HG03039 (cell line): ENCODE measurements at regions not wholly inside any gene's neighbourhood (a gene's known extent, or its start where the extent isn't known, plus 50 kb on each side); places are given as distances from the start of the nearest gene placed in this dataset.

Experiments used
- ATAC-seq: cut with Tn5 transposase; IDR thresholded peaks from one replicate; pipeline ENCODE4 v1.9.1; 2021; ENCODE audit warnings: mild to moderate bottlenecking, moderate library complexity; ENCODE audit not compliant: unreplicated experiment

DNA sequence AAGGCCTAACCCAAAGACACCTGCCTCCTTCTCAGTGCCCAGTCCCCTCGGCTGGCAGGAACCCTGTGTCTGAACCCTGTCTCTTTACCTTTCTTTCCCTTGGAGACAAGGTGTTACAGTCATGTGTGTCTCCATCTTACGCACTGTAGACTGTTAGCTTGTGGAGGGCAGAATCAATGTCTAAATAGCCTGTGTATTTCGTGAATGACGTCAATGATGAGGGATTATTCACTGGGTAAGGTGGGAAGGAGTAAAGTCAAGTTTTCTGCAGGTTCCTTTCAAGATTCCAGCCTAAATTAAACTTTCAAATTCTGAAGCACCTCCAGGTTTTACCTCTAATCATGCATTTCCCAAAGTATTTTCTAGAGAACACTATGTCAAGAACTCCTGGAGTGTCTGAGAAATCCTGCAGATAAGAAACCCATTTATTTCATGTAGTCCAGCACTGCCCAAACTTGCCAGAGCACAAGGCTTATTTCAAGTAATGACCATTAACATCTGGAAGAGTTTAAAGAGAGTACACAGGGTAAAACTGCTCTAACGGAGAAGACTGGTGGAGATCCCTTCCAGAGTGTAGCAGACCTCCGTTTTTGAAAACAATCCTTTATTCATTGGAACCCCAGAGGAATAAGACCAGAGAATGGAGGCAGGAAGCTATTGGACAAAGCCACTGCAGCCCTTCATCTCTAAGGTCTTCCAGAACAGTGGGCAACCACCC is 72.8 kb downstream of the KCNF1 start:
- no peak for ATAC-seq

DNA sequence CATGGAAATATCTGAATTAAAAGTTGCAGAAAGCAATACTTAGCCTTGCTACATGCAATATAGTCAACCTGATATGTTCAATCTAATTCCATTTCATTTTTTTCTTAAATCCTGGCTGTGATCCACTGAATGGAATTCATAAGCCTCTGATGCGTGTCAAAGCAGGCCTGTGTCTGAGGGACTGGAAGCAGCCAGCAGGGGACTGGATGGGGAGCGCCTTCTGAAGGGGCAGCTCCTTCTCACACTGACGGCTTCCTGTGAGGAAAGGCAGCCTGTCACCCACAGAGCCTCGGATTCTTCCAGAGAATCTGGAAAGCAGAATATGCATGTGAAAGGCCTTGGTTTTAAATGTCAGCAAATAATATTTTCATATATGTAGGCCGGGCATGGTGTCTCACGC is 73.5 kb downstream of the KCNF1 start:
- no peak for ATAC-seq

DNA sequence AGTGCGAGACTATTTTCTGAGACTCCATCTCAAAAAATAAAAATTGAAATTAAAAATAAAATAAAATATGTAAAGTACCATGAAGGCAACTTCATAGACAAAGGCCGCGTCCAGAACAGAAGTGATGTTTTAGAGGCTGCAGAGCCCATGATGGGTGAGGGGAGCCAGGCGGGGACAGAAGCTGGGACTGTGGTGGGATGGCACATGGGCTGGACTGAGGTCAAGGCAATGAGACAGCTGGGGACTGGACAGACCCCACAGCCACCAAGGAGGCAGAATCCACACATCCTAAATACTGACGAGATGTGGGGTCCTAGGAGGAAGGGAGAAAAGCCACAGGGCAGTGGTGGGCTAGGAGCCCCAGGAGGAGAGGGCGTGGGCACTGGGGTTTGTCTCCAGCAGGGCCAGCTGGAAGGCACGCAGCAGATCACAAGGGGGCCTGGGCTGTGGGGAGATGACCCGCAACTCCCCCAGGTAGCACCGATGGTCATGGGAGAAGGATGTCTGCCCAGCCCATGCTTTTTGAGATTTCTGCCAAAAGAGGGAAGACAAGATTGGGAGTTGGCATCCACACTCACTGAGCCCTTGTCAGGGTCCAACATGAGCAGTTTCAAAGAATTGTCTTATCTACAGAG is 74.3 kb downstream of the KCNF1 start:
- ATAC-seq = no peak

DNA sequence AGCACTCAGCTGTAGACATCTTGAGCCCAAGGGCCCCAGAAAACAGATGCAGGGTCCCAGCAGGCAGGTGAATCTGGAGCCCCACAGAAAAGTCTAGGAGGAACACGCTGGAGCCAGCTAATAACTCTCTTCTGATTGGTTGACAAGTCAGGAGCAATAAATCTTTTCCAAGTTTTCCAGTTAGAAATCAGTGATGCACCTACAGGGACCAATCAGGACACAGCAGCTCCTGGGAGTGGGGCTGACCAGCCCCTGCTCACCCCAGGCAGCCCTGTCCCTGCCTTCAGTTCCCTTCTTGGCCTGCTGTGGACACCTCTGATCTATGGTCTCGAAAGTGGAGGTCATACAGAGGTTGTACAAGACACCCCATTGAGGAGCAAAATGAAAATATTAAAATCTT is 75.7 kb downstream of the KCNF1 start:
- no peak for ATAC-seq

DNA sequence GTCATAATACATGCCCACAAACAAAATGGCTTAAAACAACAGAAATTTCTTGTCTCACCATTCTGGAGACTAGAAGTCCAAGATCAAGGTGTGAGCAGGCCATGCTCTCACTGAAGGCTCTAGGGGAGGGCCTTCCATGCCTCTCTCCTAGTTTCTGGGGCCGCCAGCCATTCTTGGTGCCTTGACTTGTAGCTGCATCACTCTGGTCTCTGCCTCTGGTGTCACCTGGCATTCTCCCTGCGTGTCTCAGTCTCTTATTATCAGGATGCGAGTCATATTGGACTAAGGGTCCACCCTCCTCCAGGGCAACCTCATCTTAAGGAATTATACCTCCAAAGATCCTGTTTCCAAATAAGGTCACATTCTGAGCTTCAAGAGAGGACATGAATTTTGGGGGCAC is 76.1 kb downstream of the KCNF1 start:
- ATAC-seq = no peak

DNA sequence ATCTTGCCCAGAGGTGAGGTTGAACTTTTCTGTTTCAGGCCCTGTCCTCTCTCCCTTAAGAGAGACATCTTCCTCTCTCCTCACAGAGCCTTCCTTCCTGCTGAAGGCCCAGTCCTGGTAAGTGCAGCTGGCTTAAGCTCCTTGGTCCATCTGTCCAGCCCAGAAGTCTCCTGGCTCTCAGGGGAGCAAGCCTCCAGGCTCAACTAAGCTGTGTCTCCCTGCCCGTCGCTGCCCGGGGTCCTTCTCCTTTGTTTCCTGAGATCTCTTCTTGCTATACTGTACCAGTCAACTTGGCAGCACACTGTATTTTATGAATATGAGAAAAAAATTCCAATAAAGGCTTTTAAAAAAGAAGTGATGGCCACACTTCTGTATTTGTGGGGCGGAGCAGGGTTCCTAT is 77.4 kb downstream of the KCNF1 start:
- ATAC-seq = no peak

DNA sequence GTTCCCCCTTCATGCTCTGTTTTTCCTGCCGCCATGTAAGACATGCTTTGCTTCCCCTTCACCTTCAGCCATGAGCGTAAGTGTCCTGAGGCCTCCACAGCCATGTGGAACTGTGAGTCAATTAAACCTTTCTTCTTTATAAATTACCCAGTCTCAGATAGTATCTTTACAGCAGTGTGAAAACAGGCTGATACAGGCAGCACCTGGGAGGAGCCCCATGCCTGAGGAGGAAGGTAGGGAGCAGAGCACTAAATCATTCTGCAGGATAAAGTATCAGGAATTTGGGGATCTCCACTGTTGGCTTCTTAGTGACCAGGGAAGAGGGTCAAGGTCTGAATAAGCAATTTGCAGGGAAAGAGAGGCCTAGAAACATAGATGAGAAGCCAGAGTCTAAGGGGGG is 78.0 kb downstream of the KCNF1 start:
- no peak for ATAC-seq

DNA sequence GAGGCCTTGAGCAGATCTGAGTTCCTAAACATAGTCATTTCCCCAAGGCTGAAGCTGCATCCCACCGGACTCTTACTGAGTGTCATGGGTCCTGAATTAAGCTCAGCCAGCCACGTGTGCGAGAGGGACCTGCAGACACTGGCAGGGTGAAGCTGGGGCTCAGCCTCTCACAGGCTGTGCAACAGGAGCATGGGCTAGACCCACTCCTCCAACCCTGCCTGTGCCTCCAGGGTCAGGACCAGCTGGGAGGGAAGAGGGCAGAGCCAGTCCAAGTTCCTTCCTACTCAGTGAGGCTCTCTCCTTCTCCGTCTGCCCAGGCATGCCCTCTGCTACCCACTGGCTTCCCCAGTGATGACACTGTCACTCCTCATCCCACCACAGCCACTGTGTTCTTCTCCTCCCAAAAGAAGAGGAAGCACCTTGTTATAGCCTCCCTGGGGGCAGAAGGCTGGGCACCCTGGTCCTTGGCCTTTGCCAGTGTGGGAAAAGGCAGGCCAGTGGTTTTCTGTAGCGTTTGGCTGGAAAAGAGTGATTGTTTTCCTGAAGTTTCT is 78.9 kb downstream of the KCNF1 start:
- no peak for ATAC-seq

DNA sequence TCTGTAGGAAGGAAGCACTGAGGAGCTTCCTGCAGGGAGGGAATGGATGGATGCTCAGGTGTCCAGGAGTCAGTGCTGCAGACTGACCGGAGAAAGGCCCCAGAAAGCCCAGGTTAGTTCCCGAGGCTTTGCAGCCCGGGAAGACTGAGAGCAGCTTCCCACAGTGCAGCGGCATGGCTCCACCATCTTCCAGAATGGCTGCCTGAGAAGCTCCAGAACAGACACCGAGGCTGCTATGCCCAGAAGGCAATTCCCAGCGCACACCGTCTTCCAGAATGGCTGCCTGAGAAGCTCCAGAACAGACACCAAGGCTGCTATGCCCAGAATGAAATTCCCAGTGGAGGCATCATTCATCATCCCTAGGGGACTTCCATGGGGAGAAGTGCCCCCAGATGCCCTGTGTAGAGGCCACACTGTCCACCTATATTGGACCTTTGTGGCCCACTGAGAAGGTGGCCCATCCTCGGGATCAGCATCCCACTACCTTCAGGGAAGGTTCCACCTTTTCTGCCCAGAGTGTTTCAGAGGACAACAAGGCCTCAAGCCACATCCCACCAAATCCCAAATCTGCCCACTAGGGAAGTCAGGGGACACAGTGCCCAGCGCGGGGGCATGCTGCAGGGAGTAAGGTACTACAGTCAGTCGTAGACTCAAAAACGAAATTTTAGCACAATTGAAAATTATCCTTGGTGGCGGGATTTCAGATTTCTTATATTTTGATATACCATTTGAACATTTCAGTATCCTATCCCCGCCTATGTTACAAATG is 80.5 kb downstream of the KCNF1 start:
- ATAC-seq = no peak

DNA sequence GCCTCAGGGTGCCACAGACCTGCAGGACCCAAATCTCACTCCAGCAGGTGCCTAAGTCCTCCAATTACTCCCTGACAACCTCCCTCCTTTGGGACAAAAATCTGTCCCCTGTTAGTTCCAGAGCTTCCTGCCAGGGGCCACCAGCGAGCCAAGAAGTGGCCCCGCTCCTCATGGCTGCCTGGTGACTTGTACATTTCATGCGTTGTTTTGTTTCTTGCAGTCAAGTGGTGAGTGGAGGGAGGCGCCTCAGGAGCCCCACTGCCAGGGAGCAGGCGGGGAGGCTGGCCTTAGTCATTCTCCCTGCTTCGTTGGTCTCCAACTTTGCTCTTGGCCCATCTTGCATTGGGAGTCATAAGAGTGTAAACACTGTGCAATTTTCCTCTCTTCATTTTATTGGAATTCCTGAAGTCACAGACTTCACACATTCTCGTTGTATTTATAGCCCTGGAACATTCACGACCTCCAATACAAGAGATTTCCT is 81.3 kb downstream of the KCNF1 start:
- ATAC-seq = no peak

DNA sequence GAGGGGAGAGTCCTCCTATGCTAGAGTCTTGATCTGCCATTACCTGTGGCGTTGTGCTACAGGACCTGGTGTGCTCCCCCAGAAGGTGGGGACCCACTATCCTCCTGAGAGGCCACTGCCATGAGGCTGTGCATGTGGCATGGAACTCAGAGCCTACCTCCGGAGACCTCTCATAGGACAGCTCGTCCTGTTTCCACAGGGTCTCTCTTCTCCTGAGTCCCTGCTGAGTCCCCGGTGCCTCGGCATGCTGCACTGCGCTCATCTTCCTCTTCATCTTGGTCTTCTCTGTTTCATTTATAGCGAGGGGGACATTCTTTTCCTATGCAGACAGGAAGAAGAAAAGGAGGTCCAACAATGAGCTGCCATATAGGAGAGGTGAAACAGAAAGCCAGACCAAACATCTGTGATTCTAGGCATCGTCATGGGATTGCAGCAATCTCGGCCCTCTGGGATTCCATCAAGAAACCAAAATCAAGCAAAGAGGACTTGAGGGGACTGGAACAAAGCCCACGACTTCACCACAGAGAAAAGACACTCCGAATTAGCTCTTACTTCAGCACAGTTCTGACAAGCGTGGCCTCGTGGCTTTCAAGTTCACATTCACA is 83.7 kb downstream of the KCNF1 start:
- ATAC-seq = no peak

DNA sequence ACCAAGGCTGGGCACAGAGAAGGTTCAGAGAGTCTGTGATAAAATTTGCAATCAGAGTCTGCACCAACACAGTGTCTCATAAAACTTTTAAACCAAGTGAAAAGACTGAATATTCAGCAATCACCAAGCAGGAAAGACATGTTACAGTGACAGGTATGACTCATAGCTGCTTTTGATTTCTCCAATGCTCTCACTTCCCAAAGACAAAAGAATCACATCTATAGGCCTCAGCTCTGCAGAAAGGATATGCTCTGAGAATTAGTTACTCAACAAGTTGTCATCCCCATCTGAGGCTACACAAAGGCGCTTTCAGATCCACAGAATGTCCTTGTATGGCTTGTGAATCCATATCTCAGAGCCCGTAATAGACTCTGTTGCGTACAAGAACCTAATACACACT is 92.5 kb downstream of the KCNF1 start:
- ATAC-seq = no peak

DNA sequence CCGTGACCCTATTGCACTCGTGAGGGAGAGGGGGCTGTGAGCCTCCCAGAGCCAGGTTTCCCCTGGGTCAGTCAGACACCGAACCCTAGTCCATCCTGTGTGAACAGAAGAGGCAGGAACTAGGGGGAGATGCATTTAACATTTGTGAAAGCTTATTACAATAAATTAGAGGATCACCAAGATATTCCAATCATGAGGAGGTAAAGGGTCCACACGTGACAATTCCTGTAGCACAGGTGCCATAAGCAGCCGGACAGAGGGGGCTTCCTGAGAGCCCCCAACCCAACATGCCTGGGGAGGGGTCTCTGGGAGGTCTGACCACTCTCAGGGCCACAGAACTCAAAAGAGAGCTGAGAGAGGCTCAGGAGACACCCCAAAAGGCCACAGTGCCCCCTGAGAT is 93.3 kb downstream of the KCNF1 start:
- no peak for ATAC-seq

DNA sequence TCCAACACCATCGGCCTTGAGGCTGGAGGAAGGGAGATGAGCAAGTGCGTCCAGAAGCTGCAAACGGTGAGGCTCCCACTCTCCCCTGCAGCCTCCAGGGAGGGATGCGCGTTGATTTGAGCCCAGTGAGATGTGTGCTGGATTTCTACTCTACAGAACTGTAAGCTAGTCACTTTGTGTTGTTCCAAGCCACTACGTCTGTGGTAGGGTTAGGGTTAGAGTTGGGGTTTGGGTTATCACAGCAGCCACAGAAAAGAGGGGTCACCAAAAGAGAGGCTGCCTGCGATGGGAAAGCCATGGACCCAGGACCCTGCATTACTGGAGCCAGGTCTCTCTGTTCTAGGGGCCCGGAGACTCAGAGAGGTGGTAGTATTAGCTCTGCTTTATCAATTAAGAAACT is 94.5 kb downstream of the KCNF1 start:
- ATAC-seq = no peak

DNA sequence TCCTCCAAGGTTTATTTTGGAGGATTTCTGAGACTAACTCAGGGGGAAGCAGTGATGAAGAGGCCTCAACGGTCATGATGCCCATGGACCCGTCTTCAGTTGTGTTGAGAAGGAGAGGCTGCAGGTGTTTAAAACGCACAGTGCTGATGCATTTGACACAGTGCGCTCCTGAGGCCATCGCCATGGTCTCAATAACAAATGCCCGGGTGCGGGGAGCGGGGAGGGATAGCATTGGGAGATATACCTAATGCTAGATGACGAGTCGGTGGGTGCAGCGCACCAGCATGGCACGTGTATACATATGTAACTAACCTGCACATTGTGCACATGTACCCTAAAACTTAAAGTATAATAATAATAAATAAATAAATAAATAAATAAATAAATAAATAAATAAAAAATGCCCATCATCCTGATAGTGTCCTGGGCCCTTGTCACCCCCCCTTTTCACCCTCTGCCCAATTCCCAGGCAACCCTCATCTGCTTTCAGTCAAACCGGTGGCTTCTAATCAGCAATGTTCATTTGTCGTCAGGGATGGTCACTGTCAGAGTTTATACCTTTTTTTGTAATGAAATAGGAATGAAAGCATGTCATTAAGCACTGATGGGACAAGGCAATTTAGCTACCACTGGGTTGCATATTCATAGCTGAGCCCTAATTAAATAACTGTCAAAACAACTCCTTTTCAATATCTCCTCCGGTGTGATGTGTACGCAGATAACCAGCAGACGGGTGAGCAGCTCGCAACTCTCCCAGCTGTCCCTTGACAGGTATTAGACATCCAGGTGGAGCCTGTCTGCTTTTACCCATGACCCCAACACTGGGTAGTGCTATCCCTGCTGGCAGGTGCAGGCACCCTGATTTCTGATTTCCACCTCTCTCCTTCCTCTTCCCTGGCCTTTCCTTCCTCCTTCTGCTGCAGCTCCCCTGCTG is 95.9 kb downstream of the KCNF1 start:
- ATAC-seq = no peak

DNA sequence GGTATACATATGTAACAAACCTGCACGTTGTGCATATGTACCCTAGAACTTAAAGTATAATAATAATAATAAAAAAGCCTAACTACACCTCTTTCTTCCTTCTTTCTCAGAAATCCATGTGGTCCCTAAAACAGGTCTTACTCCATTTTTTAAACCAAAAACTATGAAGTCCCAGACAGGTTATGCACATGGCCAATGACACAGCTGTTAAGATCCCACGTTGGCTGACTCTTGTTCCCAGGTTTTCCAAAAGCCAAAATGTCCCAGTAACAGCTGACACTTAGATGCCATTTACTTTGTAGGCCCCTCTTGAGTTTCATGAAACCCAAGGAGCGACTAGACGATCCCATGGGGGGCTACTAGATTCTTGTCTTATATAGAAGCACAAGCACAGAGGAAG is 97.0 kb downstream of the KCNF1 start:
- ATAC-seq = no peak

DNA sequence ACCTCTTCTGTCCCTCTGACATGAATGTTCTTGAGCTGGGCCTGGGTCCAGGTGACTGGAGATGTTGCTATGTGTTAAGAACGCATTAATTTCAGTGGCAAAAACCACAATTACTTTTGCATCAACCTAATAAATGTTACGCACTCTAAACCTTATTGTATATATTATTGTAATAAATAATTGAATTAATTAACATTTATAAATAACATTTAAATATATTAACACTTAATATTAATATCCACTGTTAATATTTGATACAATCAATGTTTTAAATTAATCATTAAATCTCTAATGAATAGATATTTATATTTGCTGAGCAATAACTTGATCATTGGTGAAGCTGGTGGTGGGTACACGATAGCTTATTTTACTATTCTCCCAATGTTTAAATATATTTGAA is 97.4 kb downstream of the KCNF1 start:
- ATAC-seq = no peak

DNA sequence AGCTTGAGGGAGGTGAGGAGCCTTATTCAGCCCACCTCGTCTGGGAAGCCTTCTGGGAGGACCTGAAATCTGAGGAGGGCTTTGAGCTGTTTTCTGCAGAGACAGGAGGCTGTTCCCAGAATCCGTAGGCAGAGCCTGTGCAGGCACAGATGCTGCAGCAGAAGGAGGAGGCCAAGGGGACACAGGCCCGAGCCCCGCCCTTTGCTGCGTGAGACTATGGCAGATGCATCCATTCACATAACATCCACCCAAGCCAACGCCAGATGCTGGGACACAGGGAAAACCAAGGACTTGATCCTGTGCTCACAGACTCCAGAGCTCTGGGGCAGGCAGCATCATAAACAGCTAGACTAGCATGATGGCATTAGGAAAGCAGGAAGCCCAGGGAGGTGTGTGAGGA is 98.2 kb downstream of the KCNF1 start:
- no peak for ATAC-seq

DNA sequence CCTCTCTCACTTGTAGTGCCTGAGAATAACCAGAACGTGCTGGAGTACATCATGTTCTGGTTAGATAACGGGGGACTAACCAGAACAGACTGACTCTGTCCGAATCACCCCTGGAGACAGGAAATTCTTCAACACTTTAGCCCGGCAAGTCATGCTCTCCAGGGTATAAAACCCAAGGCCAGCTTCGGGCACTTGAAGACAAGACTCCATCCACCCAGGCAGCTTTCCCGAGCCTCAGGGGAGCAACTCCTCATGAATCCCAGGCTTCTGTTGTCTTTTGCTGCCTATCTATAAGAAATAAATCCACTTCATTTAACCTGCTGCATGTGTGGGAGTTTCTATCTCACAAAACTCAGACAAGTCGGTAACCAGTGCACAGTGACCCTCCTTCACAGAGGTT is 99.6 kb downstream of the KCNF1 start:
- ATAC-seq = no peak

DNA sequence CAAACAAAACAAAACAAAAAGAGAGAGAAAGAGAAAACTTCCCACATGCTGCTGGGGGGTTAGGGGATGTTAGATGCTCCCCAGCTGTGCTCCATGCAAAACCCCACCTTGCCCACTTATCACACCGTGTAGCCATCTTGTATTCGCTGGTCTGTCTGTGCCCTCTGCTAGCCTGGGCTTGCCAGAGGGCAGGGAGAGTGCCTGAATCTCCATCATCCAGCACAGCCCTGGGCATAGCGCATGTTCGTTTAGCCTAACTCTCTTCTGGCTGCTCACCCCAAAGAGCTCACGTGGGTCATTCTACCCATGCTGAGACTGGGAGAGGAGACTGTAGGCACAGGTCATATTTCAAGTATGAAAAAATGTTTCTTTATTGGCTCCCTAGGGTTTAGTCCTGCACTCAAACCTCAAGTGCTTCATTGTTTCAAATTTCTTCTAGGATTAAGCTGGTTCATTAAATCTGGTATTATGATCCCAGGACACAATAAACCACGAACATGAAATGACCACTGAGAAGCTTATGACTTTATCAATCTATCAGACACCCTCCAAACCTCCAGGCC is 100.5 kb downstream of the KCNF1 start:
- no peak for ATAC-seq
